ENCODE measurements at regions not wholly inside any gene's neighbourhood (a gene's known extent, or its start where the extent isn't known, plus 50 kb on each side); places are given as distances from the start of the nearest gene placed in this dataset.
A peak's percentile ranks its signal among the peaks of the same experiment; 100 is the strongest.
"Not testable (repeated sequence)": the region's sequence is repeated elsewhere in the genome, so short reads cannot be mapped to it uniquely, and the experiment has no call there.

DNA sequence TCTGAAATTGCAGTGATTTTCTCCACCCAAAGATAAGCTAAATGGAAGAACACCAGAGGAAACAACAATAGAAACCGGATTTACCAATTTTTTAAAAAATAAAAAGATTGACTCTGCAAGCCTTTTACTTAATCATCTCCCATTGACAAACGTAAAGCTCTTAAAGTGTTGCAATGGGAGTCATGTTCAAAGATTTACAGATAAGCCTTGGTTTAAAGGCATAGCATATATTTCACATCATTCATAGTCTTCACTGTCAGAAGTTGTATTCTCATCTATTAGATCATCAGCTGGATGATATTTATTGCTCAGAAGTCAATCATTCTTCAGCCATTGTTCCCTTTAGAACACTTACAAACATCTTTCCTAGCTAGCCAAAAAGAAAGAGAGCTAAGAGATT, 397.6 kb downstream of the GBE1 start:
- no peak for DNase-seq

DNA sequence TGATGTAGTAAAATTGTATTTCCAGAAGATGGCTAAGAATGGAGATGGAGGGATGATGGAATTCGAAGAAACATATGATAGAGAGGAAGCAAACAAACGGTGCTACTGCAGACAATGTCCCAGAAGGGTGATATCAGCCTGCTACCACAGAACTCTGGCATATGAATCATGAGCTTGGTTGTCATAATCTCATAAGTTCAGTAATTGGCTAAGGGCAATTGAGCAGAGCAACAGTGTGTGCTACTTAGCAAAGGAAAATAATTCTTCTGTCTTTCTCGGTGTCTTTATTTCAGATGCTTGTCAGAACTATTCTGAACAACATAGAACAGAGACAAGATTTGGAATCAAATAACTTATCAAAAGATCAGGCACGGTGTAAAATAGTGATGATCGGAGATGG, 407.3 kb downstream of the GBE1 start:
- DNase-seq, result no peak

DNA sequence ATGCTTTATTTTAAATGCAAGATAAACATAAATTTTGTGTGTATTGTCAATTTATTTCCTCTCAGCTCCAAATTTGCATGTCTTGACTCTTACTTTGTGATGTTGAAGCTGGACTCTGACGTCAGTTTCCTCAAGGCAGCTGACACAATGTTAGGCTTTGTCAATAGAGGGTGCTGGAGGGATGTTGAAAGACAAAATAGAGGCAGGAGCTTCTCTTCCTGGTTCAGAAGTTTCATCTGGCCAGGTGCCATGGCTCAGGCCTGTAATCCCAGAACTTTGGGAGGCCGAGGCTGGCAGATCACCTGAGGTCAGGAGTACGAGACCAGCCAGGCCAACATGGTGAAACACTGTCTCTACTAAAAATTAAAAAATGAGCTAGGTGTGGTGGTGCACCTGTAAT, 408.6 kb downstream of the GBE1 start:
- DNase-seq, result no peak

DNA sequence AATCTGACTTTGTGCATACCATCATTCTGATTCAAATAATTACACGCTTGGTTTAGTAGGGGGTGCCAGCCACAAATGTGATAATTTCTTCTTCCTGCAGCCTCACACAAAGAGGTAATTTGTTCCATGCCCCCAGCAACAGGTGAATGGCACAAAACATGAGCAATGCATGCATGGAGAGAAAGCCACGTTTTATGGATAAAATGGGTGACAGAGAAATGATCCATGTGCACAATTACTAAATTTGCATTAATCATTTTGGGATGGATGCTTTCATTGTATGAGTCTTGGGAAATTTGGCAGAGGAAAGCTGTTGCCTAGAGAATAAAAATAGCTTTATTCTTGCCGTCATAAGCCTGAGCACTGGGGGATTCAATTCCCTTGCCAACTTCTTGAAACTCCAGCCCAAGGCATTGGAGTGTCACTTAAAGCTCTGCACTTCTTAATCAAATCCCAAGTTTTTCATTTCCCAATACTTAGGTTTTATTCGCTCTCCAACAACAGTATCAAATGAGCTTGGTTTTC, 411.6 kb downstream of the GBE1 start:
- DNase-seq, result no peak

DNA sequence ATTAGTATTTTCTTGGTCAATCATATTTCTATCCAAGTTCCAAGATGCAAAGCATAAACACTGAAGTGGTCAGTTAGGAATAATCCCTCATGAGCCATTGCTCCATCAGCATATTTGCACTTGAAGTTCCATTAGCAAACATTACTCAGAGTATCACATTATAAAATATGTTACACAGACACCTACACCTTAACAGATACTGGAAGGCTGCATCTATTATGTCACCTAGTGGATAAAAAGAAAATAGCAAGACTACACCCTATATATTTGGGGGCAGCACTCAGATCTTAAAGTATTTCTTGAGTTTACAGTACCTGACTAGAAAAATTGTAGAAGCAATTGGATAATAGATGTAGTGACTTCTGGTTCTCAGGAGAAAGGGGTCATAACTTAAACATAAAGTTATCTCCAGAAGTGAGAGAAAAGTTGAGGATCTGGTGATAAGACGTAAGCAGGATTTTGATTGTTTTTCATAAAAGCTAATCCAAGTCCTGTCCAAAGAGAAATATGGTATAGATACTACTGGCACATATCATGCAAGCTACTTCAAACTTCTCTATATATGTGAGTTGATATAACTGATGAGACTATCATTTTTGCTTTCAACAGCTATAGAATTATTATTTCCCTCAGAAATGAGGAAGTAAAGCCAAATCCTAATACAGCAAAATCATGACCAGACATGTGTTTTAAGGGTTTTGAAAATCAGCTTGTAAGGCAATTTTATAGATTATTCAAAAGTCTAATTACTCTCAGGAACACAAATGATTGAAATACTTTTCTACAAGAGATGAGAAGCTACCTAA, 422.2 kb downstream of the GBE1 start:
- DNase-seq, result no peak

DNA sequence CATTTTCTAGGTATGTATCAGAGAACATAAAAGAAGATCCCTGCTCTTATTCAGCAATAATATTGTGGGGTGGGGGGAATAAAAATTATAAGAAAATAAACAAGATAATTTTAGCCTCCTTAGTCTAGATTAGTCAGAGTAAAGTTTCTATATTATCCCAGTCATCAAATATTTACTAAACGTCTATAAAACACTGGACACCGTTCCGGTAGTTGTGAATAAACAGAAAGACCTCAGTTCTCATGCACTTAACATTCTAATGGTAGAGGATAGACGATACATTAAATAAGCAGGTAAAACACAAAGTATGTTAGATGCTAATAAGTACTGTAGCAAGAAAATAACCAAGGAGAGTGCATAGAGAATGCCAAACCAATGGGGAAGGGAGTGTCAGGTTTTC, 425.0 kb downstream of the GBE1 start:
- DNase-seq, result no peak

DNA sequence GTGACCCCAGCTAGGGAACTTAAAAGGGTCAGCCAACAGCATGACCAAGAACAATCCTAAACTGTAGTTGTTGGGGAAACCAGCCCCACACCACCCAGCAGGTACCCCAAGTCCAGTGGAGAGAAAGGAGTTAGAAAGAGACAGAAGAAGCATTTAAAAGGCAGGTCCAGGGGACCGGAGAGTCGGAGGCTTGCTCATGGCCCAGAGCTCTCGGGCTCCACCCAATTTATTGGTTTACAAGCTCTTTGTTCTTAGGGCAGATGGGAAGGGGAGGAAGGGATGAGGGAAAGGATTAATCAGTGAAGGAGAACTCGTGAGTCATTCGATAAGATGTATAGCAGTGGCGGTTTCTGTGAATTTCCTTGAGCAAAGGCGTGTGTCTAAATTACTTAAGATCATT, 431.6 kb downstream of the GBE1 start:
- not testable (repeated sequence) for DNase-seq

DNA sequence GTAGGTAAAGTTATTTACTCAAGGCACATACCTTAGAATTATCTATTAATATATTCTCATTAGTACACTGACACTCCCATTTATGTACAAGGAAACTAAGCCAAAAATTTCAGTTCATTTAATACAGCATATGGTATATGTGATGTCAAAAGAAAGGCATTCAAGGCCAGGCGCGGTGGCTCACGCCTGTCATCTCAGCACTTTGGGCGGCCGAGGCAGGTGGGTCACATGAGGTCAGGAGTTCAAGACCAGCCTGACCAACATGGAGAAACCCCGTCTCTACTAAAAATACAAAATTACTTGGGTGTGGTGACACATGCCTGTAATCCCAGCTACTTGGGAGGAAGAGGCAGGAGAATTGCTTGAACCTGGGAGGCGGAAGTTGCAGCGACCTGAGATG, 435.2 kb downstream of the GBE1 start:
- no peak for DNase-seq

DNA sequence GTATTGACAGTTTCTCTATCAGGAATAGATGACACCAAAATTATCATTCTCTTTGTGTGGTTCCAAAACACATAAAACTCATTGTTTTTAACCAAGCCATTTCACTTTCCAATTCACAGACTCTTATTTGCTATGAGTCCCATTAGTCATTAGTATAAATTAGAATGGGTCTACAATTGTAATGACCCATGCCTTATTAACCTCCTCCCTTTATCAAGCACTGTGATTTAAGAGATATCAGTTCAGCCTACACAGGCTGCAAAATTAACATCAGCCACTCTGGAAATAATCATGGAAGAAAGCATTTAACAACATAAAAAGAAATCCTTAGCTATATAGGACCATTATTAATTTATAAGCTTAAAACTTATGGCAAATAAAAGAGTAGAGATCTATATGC, 440.6 kb downstream of the GBE1 start:
- no peak for DNase-seq

DNA sequence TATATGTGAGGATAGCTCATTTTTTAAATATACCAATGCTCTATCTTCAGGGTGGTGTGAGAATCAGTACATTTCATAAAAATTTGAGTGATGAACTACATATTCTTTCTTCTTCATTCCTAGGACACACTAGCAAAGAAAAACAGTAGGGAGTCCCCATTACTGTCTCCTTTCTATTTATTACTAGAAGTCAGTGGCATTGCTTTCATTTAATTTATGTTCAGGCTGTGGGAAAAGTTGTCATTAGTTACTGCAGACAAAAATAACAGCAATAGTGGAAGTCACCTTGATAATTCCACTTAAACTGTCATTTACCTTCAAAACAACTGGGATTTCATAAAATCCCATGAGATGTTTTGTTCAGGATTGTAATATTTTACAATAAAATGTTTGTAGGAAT, 446.4 kb downstream of the GBE1 start:
- DNase-seq, result no peak

DNA sequence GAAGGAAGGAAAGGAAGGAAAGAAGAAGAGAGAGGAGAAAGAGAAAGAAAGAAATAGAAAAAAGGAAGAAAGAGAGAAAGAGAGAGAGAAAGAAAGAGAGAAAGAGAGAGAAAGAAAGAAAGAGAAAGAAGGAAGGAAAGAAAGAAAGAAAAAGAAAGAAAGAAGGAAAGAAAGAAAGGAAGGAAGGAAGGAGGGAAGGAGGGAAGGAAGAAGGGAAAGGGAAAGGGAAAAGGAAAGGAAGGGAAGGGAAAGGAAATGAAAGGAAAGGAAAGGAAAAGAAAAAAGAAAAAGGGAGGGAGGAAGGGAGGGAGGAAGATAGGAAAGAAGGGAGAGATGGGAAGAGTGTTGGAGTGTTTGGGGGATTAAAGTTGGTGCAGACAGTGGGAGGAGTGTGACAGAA, 450.1 kb downstream of the GBE1 start:
- no peak for DNase-seq

DNA sequence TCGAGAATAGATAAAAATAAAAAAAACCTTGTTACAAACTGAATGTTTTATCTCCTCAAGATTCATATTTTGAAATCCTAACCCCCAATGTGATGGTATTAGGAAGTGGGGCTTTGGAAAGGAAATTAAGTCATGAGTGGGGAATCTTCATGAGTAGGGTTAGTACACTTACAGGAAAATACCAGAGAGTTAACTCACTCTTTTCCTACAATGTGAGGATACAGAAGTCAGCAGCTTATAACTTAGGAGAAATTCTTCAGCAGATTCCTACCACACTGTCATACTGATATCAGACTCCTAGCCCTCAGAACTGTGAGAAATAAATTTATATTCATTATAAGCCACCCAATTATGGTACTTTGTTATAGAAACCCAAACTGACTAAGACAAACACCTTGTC, 453.1 kb downstream of the GBE1 start:
- no peak for DNase-seq

DNA sequence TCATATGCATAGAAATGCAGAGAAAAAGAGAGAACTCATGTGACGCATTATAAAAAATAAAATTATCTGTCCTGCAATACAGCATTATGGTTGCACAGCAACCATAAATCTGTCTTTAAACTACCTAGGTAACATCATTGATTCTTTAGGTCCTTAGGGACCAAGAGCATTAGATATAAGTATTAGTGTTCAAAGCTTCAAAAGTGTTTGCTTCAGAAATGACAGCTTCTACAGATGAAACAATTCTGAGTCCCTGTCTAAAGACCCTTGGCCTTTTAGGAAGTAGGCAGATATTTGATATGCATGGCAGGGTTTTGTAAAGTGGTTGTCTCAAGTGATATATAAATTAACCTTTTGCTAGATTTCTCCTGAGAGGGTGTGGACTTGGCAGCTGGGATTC, 454.2 kb downstream of the GBE1 start:
- DNase-seq, result no peak

DNA sequence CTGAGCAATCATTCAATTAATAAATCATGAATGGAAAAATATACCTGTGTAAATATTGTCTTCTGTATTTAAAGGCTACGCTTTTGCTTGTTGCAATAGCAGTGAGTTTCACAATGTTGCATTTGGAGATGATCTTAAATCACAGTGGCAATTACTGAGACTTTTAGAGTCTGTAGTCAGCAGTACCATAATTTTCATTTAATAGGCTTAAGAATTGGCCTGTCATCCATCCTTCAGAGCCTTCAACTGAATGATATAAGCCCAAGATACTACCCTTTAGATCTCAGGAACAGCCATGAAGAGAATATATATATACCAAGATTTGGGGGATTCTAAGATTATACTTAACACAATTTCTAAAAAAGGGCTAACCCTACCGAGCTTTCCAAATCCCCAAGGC, 458.1 kb downstream of the GBE1 start:
- no peak for DNase-seq

DNA sequence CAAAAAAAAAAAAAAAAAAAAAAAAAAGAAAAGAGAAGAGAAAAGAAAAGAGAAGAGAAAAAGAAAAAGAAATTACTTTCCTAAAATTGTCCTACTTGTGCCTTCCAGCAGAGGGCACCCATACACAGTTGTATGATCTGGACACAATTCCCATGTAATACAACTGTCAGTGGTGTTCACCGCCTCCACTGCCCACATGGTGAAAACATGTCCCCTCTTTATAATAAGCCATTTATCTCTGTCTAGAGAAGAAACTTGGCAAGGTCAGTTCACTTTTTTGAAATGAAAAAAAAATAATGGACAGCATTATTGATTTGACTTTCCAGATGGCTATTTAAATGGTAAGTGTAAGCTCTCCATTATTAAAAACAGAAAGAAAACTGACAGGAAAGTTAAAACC, 459.4 kb downstream of the GBE1 start:
- DNase-seq, result peak; percentile 18

DNA sequence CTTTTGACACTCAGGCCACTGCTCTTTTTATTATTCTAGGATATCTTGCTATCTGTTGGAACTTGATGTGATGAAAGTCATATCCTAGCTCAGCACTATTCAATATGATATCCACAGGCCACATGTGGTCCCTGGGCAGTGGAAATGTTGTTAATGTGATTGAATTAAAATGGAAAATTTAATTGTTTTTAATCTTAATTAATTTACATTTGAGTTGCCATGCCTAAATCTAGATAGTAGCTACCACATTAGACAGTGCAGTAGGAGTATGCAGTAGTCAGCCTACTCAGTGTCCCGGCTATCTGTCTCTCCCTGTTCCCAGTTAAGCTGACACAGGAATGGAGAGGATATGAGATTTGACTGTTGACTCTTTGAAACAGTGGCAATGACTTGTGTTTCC, 460.2 kb downstream of the GBE1 start:
- DNase-seq, result no peak

DNA sequence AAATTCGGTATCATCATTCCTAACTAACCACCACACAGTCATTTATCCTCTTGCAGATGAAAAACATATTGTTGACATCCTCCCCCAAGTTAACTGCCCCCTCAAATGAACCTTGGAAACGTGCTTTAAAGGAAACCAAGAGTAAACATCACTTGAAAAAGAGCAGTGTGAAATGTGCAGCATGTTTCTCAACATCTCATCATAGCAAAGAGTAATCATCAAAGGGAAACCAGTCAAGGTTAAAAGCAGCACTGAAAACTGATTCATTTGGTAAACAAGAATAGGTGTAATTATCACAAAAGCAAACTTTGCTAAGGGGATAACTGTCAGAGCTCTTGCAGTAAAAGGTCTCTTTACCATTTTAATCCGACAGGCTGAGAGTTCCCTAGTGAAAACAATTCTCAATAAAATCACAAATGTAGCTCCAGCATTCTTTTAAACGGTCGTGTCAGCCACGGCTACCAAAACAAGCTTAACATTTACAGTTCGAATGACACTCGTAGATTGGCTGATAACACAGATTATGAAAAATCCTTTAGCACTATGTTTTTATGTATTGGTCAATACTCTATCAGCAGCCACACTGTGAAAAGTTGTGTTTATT, 461.0 kb downstream of the GBE1 start:
- no peak for DNase-seq

DNA sequence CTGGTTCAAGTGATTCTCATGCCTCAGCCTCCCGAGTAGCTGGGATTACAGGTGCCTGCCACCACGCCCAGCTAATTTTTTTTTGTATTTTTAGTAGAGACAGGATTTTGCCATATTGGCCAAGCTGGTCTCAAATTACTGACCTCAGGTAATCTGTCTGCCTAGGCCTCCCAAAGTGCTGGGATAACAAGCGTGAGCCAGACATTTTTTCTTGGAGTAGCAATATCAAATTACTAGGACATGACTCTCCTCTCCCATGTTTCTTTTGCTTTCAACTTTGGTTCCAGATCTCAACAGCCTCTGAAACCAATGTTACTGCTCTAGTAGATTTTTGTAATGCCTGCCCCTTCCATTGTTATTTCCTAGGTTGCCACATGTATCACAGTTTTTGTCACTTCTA, 462.0 kb downstream of the GBE1 start:
- DNase-seq, result no peak

DNA sequence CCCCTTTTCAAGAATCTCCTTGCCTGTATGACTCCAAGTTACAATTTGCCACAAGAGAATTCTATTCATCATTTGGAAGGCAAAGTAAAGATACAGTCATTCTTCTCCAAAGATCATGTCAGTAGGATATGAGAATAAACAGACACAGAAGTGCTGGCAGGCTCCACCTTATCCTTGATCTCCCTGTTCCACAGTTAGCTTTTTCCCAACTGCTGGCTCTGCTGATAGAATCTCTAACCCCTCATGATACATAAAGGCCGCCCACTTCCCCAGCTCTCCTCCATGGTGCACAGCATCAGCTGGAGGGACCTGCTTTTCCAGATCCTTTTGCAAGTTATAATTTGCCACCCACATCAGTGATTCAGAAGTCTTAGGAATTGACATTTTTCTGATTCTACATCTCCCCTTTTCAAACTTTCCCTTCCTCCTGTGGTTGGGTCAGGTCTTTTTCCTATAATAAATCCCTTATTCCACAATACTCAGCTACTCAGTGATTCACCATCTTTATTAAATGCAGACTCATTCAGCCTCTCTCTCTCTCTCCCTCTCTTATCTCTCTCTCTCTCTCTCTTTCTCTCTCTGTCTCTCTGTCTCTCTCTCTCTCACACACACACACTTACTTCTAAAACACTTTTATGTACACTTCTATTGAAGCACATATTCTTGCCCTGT, 465.4 kb downstream of the GBE1 start:
- DNase-seq, result no peak

DNA sequence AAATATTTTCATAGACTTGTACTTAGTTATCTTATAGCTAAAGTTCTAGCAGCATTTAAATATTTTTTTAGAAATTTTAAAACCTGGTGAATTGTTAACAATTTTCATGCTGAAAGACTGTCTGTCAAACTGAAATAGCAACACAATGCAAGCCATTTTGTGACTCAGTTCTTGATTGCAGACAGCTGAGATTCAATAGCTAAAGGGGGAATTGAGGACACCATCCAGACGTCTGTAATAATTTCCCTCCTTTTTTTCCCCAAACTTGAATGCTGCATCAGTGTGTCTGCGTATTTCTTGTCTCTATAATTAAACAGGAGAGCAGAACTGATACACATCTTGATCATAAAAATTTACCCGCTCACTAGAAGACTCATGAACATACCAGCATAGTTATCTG, 468.3 kb downstream of the GBE1 start:
- DNase-seq, result no peak

DNA sequence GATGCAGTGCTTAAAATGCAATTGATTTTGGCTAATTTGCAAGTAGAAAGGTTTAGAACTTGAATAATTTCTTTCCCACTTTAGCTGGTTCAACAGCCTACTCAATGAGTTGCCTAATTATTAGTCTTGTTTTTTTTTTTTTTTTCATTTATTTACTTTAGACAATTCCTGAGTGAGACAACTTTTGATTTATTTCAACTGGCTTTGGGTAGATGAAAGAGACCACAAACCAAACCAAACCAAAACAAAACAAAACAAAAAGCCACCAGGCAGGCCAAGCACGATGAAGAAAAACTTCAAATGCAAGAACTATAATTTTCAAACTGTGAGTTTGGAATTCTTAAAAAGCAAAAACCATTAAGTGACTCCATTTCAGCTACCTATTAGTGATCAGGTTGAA, 469.9 kb downstream of the GBE1 start:
- no peak for DNase-seq

DNA sequence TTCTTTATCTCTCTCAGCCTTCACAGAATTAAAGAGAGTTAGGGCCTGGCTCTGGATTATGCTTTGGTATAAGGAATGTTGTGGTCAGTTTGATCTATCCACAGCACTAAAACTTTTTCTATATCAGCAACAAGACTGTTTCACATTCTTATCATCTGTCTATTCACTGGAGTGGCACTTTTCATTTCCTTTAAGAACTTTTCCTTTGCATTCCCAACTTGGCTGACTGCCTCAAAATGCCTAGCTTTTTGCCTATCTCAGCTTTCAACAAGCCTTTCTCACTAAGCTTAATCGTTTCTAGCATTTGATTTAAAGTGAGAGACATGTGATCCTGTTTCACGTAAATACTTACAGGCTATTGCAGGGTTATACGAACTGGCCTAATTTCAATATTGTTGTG, 471.8 kb downstream of the GBE1 start:
- DNase-seq, result no peak

DNA sequence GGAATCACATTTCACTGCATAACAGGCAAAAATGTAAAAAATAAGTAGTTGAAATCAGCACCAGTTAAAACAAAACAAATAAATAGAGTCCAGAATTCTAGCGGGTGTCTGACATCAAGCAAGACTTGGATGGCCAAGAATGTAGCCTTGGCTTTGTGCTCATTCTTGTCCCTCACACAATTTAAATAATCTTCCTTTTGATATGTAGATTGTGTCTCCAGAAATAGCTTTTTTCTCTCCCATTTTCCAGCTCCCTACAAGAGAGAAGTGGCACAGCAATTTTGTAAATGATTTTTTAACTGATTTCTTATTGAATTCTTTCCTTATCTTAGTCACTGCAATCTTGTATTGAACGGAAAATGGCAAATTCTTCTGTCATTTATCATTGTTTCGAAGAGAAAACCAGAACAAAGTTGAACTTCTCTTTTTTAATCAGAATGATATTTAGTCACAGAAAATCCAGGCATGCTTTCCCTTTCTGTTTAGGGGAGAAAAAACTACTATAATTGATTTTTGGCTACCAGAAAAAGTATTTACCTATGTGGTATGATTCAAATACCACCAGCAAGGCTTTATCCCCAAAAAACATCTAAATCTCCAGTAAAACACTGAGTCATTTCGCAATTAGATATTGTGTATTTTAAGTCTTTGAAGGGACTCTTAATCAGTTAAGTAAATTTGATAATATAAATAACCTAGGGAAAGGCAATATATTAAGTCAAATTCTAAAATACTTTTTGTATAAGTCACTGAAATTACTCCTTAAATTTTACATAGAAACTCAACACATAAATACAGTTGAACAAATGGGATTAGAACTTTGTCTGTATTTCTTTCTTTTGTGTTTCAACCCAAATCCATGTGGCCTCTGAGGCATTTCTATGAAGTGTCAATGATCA, 481.7 kb downstream of the GBE1 start:
- no peak for DNase-seq
